Spleen (tissue), 7 donors: ENCODE measurements at regions not wholly inside any gene's neighbourhood (a gene's known extent, or its start where the extent isn't known, plus 50 kb on each side); places are given as distances from the start of the nearest gene placed in this dataset.

Experiments
- POLR2A ChIP-seq, 3 donors: fragments of 450-650 bp; IDR thresholded peaks; one replicate each; pipeline ENCODE4 v1.5.1; 2017; ENCODE audit warnings: antibody characterized with exemption in 3 of 3, mild to moderate bottlenecking in 1 of 3
- TF ChIP-seq, protein P1 (sequence below), 11 experiments: fragments of 200-600 bp in 7 of 11; fragments of 450-650 bp in 4 of 11; sonication (generic) in 4 of 11; IDR thresholded peaks in 8 of 11; conservative IDR thresholded peaks in 3 of 11; 1 replicate in 7 of 11; 2 replicates in 4 of 11; pipeline versions ENCODE4 v1.4.0 to v1.8.0; 2016 to 2021; ENCODE audit warnings: antibody characterized with exemption in 11 of 11, inconsistent platforms in 4 of 11, mild to moderate bottlenecking in 1 of 11
- donor health status: DM: no; HTN: no; CAD: no; lungs with moderate emphysema.
- donor health status: DM: no; HTN: no; CAD: no.
- donor health status: DM: no; HTN: no; CAD: no.

DNA sequence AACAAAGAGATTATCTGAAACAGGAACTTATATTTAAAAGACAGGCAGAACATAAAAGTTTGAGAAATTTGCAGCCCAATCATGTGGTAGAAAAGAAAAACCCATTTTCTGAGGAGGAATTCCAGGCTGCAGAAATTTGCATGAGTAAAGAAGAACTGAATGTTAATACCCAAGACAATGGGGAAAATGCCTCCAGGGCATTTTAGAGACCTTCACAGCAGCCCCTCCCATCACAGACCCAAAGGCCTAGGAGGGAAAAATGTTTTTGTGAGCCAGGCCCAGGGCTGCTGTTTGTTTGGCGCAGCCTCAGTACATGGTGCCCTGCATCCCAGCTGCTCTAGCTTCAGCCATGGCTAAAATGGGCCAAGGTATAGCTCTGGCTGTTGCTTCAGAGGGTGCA is 554.3 kb upstream of the CHRM3 start:
- TF ChIP-seq, protein P1, sequence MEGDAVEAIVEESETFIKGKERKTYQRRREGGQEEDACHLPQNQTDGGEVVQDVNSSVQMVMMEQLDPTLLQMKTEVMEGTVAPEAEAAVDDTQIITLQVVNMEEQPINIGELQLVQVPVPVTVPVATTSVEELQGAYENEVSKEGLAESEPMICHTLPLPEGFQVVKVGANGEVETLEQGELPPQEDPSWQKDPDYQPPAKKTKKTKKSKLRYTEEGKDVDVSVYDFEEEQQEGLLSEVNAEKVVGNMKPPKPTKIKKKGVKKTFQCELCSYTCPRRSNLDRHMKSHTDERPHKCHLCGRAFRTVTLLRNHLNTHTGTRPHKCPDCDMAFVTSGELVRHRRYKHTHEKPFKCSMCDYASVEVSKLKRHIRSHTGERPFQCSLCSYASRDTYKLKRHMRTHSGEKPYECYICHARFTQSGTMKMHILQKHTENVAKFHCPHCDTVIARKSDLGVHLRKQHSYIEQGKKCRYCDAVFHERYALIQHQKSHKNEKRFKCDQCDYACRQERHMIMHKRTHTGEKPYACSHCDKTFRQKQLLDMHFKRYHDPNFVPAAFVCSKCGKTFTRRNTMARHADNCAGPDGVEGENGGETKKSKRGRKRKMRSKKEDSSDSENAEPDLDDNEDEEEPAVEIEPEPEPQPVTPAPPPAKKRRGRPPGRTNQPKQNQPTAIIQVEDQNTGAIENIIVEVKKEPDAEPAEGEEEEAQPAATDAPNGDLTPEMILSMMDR (IDR thresholded peaks at IDR 0.05 in 8 of 11, conservative IDR thresholded peaks at IDR 0.05 in 3 of 11) = no peak
- no peak for TF ChIP-seq POLR2A (IDR thresholded peaks at IDR 0.05)
